Stimulated activated CD8-positive, alpha-beta memory T cell treated with anti-CD3 and anti-CD28 coated beads, Interleukin-2, amount 100 ng/mL, for 1 hour (primary cell): ENCODE measurements at regions not wholly inside any gene's neighbourhood (a gene's known extent, or its start where the extent isn't known, plus 50 kb on each side); places are given as distances from the start of the nearest gene placed in this dataset.
A peak's percentile ranks its signal among the peaks of the same experiment; 100 is the strongest.

Experiments
- DNase-seq, 2 donors: peaks; one replicate each; pipeline ENCODE4 v3.0.0-alpha.2; 2020; ENCODE audit warnings: low read depth in 2 of 2

GRCh38 chr1:226816576-226816975 is 53.8 kb upstream of the PSEN2 start:
- no peak for DNase-seq

- DNase-seq = no peak
These were observed 55.5 kb upstream of the PSEN2 start for GRCh38 chr1:226814751-226815537.

GRCh38 chr1:226813671-226814591 is 56.5 kb upstream of the PSEN2 start:
- no peak for DNase-seq

- no peak for DNase-seq
These were observed 59.7 kb upstream of the PSEN2 start for GRCh38 chr1:226810681-226811080.

GRCh38 chr1:226809785-226810571 is 60.4 kb upstream of the PSEN2 start:
- DNase-seq = no peak

- no peak for DNase-seq
These were observed 61.9 kb upstream of the PSEN2 start for GRCh38 chr1:226808501-226808900.

GRCh38 chr1:226806988-226807387 is 63.4 kb upstream of the PSEN2 start:
- DNase-seq = no peak

- no peak for DNase-seq
These were observed 65.3 kb upstream of the PSEN2 start for GRCh38 chr1:226804907-226805759.

GRCh38 chr1:226800763-226801380 is 61.8 kb upstream of the ITPKB start:
- DNase-seq = no peak

- no peak for DNase-seq
These were observed 60.7 kb upstream of the ITPKB start for GRCh38 chr1:226799634-226800281.

- peak; percentile 23 to 44 for DNase-seq
These were observed 59.6 kb upstream of the ITPKB start for GRCh38 chr1:226798427-226799411.

GRCh38 chr1:226797151-226797550 is 58.1 kb upstream of the ITPKB start:
- no peak for DNase-seq

GRCh38 chr1:226793620-226794276 is 54.7 kb upstream of the ITPKB start:
- no peak for DNase-seq

- DNase-seq = no peak
These were observed 53.3 kb upstream of the ITPKB start for GRCh38 chr1:226792368-226792767.

GRCh38 chr1:226790545-226791181 is 51.6 kb upstream of the ITPKB start:
- DNase-seq = no peak

GRCh38 chr1:226788965-226789364 is 49.9 kb upstream of the ITPKB start:
- no peak for DNase-seq
